A549 (cell line): ENCODE measurements at regions not wholly inside any gene's neighbourhood (a gene's known extent, or its start where the extent isn't known, plus 50 kb on each side); places are given as distances from the start of the nearest gene placed in this dataset.

ENCODE experiments used
- ATAC-seq, 2 experiments: fragments of 200-7000 bp in 1 of 2; fragments of >200 bp in 1 of 2; cut with Nextera tagmentation in 1 of 2; cut with Tn5 transposase in 1 of 2; 3 replicates each; pipeline versions ENCODE4 v1.8.0 to v1.9.1; 2018 to 2020; ENCODE audit warnings: mild to moderate bottlenecking in 1 of 2, moderate library complexity in 1 of 2
- CTCF ChIA-PET: fragments of 300-600 bp; sonication (Branson Sonifier 250); formaldehyde crosslinking; extraction: SDS; loops from one replicate; lab custom pipeline; 2021; ENCODE audit warnings: antibody characterized with exemption, inconsistent platforms; lab: Yijun Ruan, JAX
- POLR2A ChIA-PET: fragments of 350-600 bp; formaldehyde crosslinking; extraction: SDS; loops from one replicate; lab custom pipeline; 2021; ENCODE audit warnings: antibody characterized with exemption, inconsistent platforms; lab: Yijun Ruan, JAX
- DNase-seq, 2 experiments: peaks; one replicate each; pipeline versions ENCODE4 v3.0.0 to v3.0.0-alpha.2; 2011 to 2016; ENCODE audit warnings: low read depth in 1 of 2, low spot score in 1 of 2
- FAIRE-seq: peaks from 2 replicates; lab custom pipeline; 2011; peaks lifted over from hg19 to GRCh38; lab: Jason Lieb, UNC
- H3K27ac ChIP-seq, 2 experiments: fragments of >200 bp; sonication (Bioruptor Twin); formaldehyde crosslinking; 3 replicates each; pipeline ENCODE4 v1.5.1; 2016 to 2017
- H3K4me1 ChIP-seq: fragments of >200 bp; sonication (Bioruptor Twin); formaldehyde crosslinking; 3 replicates; pipeline ENCODE4 v1.6.1; 2016
- H3K4me2 ChIP-seq: fragments of >200 bp; sonication (Bioruptor Twin); formaldehyde crosslinking; 3 replicates; pipeline ENCODE4 v1.6.1; 2016
- H3K4me3 ChIP-seq: fragments of >200 bp; sonication (Bioruptor Twin); formaldehyde crosslinking; 3 replicates; pipeline ENCODE4 v1.5.1; 2016
- H3K9me3 ChIP-seq: fragments of >200 bp; sonication (Bioruptor Twin); formaldehyde crosslinking; 3 replicates; pipeline ENCODE4 v1.6.1; 2016
- CBX2 ChIP-seq: fragments of 200-600 bp; sonication (generic); IDR thresholded peaks from 2 replicates; pipeline ENCODE4 v1.6.1; 2016; ENCODE audit warnings: low read depth, mild to moderate bottlenecking, borderline replicate concordance
- CBX8 ChIP-seq: fragments of 200-600 bp; sonication (generic); IDR thresholded peaks from 2 replicates; pipeline ENCODE4 v1.6.1; 2016
- CHD2 ChIP-seq: fragments of 150-350 bp; IDR thresholded peaks from 2 replicates; pipeline ENCODE4 v1.6.1; 2014; ENCODE audit warnings: low read length; ENCODE audit not compliant: partially characterized antibody
- CTCF ChIP-seq: fragments of >200 bp; sonication (Bioruptor Twin); formaldehyde crosslinking; IDR thresholded peaks from 3 replicates; pipeline ENCODE4 v1.5.1; 2016
- EHMT2 ChIP-seq: fragments of 200-600 bp; sonication (generic); IDR thresholded peaks from 2 replicates; pipeline ENCODE4 v1.6.1; 2016; ENCODE audit warnings: antibody characterized with exemption, low read depth, mild to moderate bottlenecking, moderate library complexity
- FOSB ChIP-seq: fragments of 250-450 bp; sonication (Bioruptor Pico); IDR thresholded peaks from 2 replicates; pipeline ENCODE4 v1.5.0; 2020; ENCODE audit warnings: mild to moderate bottlenecking, moderate library complexity
- FOSL2 ChIP-seq, 2 experiments: fragments of 450-650 bp in 1 of 2; fragments of >200 bp in 1 of 2; sonication (Bioruptor Twin) in 1 of 2; formaldehyde crosslinking; IDR thresholded peaks; 2 replicates each; pipeline versions ENCODE4 v1.5.0 to v1.6.1; 2016 to 2020; ENCODE audit warnings: mild to moderate bottlenecking in 1 of 2, moderate library complexity in 1 of 2
- HOXA7 ChIP-seq: fragments of 250-450 bp; sonication (Bioruptor Pico); IDR thresholded peaks from 2 replicates; pipeline ENCODE4 v1.5.0; 2020; ENCODE audit warnings: mild to moderate bottlenecking, moderate library complexity
- JUN ChIP-seq, 2 experiments: fragments of >200 bp; sonication (Bioruptor Twin); formaldehyde crosslinking; IDR thresholded peaks; 2 replicates in 1 of 2; 3 replicates in 1 of 2; pipeline ENCODE4 v1.6.1; 2016 to 2017
- MAFK ChIP-seq: fragments of 450-650 bp; IDR thresholded peaks from 2 replicates; pipeline ENCODE4 v1.6.1; 2014; ENCODE audit not compliant: partially characterized antibody
- MAX ChIP-seq: IDR thresholded peaks from 2 replicates; pipeline ENCODE4 v1.6.1; 2012
- MAZ ChIP-seq: fragments of 150-350 bp; IDR thresholded peaks from 2 replicates; pipeline ENCODE4 v1.6.1; 2014; ENCODE audit warnings: antibody characterized with exemption, low read depth, low read length, borderline replicate concordance
- NFE2L2 ChIP-seq: fragments of 150-350 bp; conservative IDR thresholded peaks from 2 replicates; pipeline ENCODE4 v1.6.1; 2014; ENCODE audit warnings: low read length
- PBX3 ChIP-seq: IDR thresholded peaks from 2 replicates; pipeline ENCODE4 v1.6.1; 2012
- POLR2A ChIP-seq: IDR thresholded peaks from 2 replicates; pipeline ENCODE4 v1.6.1; 2012; ENCODE audit warnings: mild to moderate bottlenecking, low read length
- POLR2AphosphoS2 ChIP-seq: conservative IDR thresholded peaks from 2 replicates; pipeline ENCODE4 v1.6.1; 2012; ENCODE audit warnings: low read length, improper control_type of control experiment, inconsistent platforms
- RARB ChIP-seq: fragments of 250-450 bp; sonication (Bioruptor Pico); IDR thresholded peaks from 2 replicates; pipeline ENCODE4 v1.8.0; 2021; ENCODE audit warnings: mild to moderate bottlenecking, moderate library complexity
- RCOR1 ChIP-seq: fragments of 150-350 bp; IDR thresholded peaks from 2 replicates; pipeline ENCODE4 v1.6.1; 2014; ENCODE audit warnings: antibody characterized with exemption, low read length, low read depth
- REST ChIP-seq: fragments of 200-600 bp; sonication (generic); IDR thresholded peaks from 2 replicates; pipeline ENCODE4 v1.6.1; 2016; ENCODE audit warnings: antibody characterized with exemption, mild to moderate bottlenecking, moderate library complexity
- RFX5 ChIP-seq: fragments of 450-650 bp; IDR thresholded peaks from 2 replicates; pipeline ENCODE4 v1.7.1; 2014; ENCODE audit warnings: antibody characterized with exemption, mild to moderate bottlenecking, moderate library complexity
- RNF2 ChIP-seq: fragments of 200-600 bp; sonication (generic); IDR thresholded peaks from 2 replicates; pipeline ENCODE4 v1.6.1; 2016; ENCODE audit warnings: low read depth, mild to moderate bottlenecking, antibody characterized with exemption, moderate library complexity, borderline replicate concordance
- SREBF2 ChIP-seq: fragments of 450-650 bp; IDR thresholded peaks from 2 replicates; pipeline ENCODE4 v1.6.1; 2014; ENCODE audit warnings: mild to moderate bottlenecking, moderate library complexity
- TFCP2L1 ChIP-seq: fragments of 250-450 bp; sonication (Bioruptor Pico); IDR thresholded peaks from 2 replicates; pipeline ENCODE4 v1.5.0; 2021; ENCODE audit warnings: mild to moderate bottlenecking
- TP53 ChIP-seq: fragments of 250-450 bp; sonication (Bioruptor Pico); IDR thresholded peaks from 2 replicates; pipeline ENCODE4 v1.5.0; 2021; ENCODE audit warnings: mild to moderate bottlenecking, moderate library complexity
- USF2 ChIP-seq: fragments of 450-650 bp; IDR thresholded peaks from 2 replicates; pipeline ENCODE4 v1.6.1; 2014; ENCODE audit warnings: antibody characterized with exemption
- ZC3H11A ChIP-seq: fragments of 450-650 bp; IDR thresholded peaks from 2 replicates; pipeline ENCODE4 v1.6.1; 2014; ENCODE audit warnings: antibody characterized with exemption, mild to moderate bottlenecking
- ZFP36 ChIP-seq: fragments of 450-650 bp; IDR thresholded peaks from 2 replicates; pipeline ENCODE4 v1.6.1; 2014; ENCODE audit warnings: borderline replicate concordance; ENCODE audit not compliant: partially characterized antibody
- ZNF302 ChIP-seq: fragments of 250-450 bp; sonication (Bioruptor Pico); IDR thresholded peaks from 2 replicates; pipeline ENCODE4 v1.9.0; 2021; ENCODE audit warnings: inconsistent platforms, mild to moderate bottlenecking, moderate library complexity
- WGBS: methylation state at CpG from one replicate; pipeline ENCODE4 v1.1.6; 2017; ENCODE audit errors: missing lambda C conversion rate; 5-methylcytosine and 5-hydroxymethylcytosine counted together

DNA sequence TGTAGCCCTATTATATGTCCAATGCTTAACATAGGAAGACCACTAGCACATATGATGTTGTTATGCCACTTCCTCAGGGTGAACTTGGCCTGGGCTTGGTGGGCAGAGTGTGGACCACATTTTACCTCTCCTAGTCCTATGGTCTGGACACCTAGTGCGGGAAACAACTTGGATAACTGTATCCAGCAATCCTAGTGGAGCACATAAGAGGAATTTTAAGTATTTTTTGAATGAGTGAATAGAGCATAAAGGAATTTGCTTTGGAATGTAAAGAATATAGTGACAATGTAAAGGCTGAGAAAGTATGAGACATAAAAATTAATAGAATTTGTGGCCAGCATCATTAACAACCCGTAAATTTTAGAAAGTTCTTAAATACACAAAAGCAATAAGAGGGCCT, 528.9 kb downstream of the IGSF11 start:
- POLR2A ChIA-PET: no interaction called here
- 7% methylated on average over 2 of the region's 2 CpGs for WGBS
- no peak overlapping the region for H3K27ac ChIP-seq

GRCh38 chr3:118511402-118511801, 523.2 kb downstream of the IGSF11 start:
- no peaks in the 10 kb centered on the region for H3K9me3 ChIP-seq
- no peak for ATAC-seq
- ChIA-PET CTCF (interaction anchor here (0.7 kb wide), 1 partner anchor 37 kb away, joined by 4 read pairs; no protein-coding TSS in a partner anchor), POLR2A (no interaction called here)
- TF ChIP-seq ZC3H11A: no peak
- TF ChIP-seq MAFK: no peak
- TF ChIP-seq MAX: no peak
- no peak for TF ChIP-seq NFE2L2
- no peak for TF ChIP-seq FOSB
- TF ChIP-seq, all 56 proteins: peak for 0
- DNase-seq: no peak
- H3K4me3 ChIP-seq: no peak overlapping the region
- no peak overlapping the region for H3K4me2 ChIP-seq
- no peak for FAIRE-seq
- no peaks in the 10 kb centered on the region for H3K4me1 ChIP-seq
- no peak overlapping the region for H3K27ac ChIP-seq

More for the DNA sequence above, 528.9 kb downstream of the IGSF11 start:
- CTCF ChIA-PET: no interaction called here
- Histone ChIP-seq H3K9me3 (no peaks in the 10 kb centered on the region), H3K4me3 (no peak overlapping the region), H3K4me1 (no peaks in the 10 kb centered on the region), H3K4me2 (no peak overlapping the region)
- DNase-seq (no peak), ATAC-seq (no peak), FAIRE-seq (no peak)
- TF ChIP-seq HOXA7 (CRISPR knock-in tag): no peak
- no peak for TF ChIP-seq FOSB
- TF ChIP-seq TFCP2L1 (CRISPR knock-in tag): no peak
- no peak for TF ChIP-seq CBX2
- TF ChIP-seq ZC3H11A: no peak
- no peak for TF ChIP-seq POLR2AphosphoS2
- TF ChIP-seq USF2: no peak
- no peak for TF ChIP-seq EHMT2
- TF ChIP-seq RFX5: no peak
- no peak for TF ChIP-seq RCOR1
- TF ChIP-seq RARB (CRISPR knock-in tag): no peak
- no peak for TF ChIP-seq SREBF2

DNA sequence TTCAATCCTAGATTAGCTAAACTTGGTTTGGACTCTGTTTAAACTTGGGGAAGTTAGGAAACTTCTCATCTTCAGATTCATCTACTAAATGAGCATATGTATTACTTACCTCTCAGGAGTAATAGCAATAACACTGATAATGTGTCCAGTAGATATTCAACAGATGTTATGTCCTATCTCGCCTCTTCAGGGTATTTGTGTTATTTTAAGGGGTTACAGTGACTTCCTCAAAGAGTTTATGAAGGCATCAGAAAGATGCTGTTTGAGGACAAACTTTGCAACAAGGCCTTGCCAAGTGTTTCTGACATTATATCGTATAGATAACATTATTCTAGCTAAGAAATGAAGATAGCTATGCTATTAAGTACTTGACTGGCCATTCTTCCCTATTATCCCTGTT, 522.3 kb downstream of the IGSF11 start:
- ChIA-PET POLR2A (no interaction called here), CTCF (no interaction called here)
- DNase-seq (no peak), FAIRE-seq (no peak), ATAC-seq (no peak)
- WGBS: 14% methylated on average over 2 of the region's 2 CpGs
- Histone ChIP-seq H3K9me3 (no peaks in the 10 kb centered on the region), H3K27ac (no peak overlapping the region), H3K4me2 (no peak overlapping the region), H3K4me3 (no peak overlapping the region), H3K4me1 (no peaks in the 10 kb centered on the region)
- TF ChIP-seq ZNF302 (CRISPR knock-in tag) (no peak), PBX3 (no peak), MAZ (no peak), CHD2 (no peak), POLR2A (no peak), RNF2 (no peak), TP53 (CRISPR knock-in tag) (no peak), FOSL2 (IDR thresholded peaks at IDR 0.05) (no peak), FOSL2 (CRISPR knock-in tag; IDR thresholded peaks at IDR 0.05) (no peak), JUN (IDR thresholded peaks at IDR 0.05) (no peak), ZFP36 (no peak), FOSB (no peak), CBX8 (no peak), USF2 (no peak), CTCF (no peak), RCOR1 (no peak), ZC3H11A (no peak), TFCP2L1 (CRISPR knock-in tag) (no peak), REST (no peak)
